ENCODE measurements at regions not wholly inside any gene's neighbourhood (a gene's known extent, or its start where the extent isn't known, plus 50 kb on each side); places are given as distances from the start of the nearest gene placed in this dataset.

- TF ChIP-seq CTCF (IDR thresholded peaks at IDR 0.05; ENCODE audit: insufficient read depth, low read depth, low read length) (no peak), EZH2 (IDR thresholded peaks at IDR 0.05; ENCODE audit: insufficient read depth, low read length) (no peak)
These were observed 967.8 kb downstream of the TMEM121 start for GRCh38 chr14:106493962-106494823.
